ENCODE measurements at regions not wholly inside any gene's neighbourhood (a gene's known extent, or its start where the extent isn't known, plus 50 kb on each side); places are given as distances from the start of the nearest gene placed in this dataset.

DNA sequence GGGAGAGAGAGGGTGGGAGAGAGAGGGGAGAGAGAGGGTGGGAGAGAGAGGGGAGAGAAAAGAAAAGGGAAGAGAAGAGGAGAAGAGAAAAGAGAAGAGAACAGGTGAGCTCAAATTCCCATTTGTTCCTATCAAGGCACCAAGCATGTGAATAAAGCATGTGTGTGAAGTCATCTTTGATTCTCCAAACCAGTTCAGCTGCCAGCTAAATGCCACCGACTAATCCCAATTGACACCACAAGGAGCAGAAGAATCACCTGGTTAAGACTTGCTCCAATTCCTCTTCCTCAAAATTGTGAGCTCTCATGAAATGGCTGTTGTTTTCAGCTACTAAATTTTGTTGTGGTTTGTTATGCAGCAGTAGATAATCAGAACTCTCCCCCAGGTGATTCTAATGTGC, 188.9 kb downstream of the TMX1 start:
- TF ChIP-seq POLR2A (IDR thresholded peaks at IDR 0.05; ENCODE audit: low read depth, low read length) (no peak), POLR2AphosphoS5 (IDR thresholded peaks at IDR 0.05; ENCODE audit: low read depth, low read length) (no peak), SPI1 (IDR thresholded peaks at IDR 0.05; ENCODE audit: low read depth, low read length) (no peak), TAF1 (IDR thresholded peaks at IDR 0.05; ENCODE audit: low read depth, low read length) (no peak), POU2F2 (IDR thresholded peaks at IDR 0.05; ENCODE audit: low read depth, low read length) (no peak)

Measured in GM12891 (cell line).